Motor neuron (in vitro differentiated cells): ENCODE measurements at regions not wholly inside any gene's neighbourhood (a gene's known extent, or its start where the extent isn't known, plus 50 kb on each side); places are given as distances from the start of the nearest gene placed in this dataset.

Source experiments
- ATAC-seq, 8 experiments: fragments of 200-7000 bp; cut with Tn5 transposase; replicated peaks in 6 of 8; 2 replicates each; pipeline ENCODE4 v1.8.0; 2021; ENCODE audit warnings: mild to moderate bottlenecking in 8 of 8, moderate library complexity in 8 of 8
- H3K27ac ChIP-seq, 2 donors: fragments of 250-450 bp; sonication (Bioruptor Pico); 2 replicates each; pipeline ENCODE4 v1.9.0; 2021; ENCODE audit warnings: antibody characterized with exemption in 2 of 2, mild to moderate bottlenecking in 2 of 2, moderate library complexity in 1 of 2
- H3K4me1 ChIP-seq, 2 donors: fragments of 250-450 bp; sonication (Bioruptor Pico); replicated peaks in 1 of 2; 2 replicates each; pipeline ENCODE4 v1.6.1; 2021; ENCODE audit warnings: antibody characterized with exemption in 2 of 2, mild to moderate bottlenecking in 2 of 2, moderate library complexity in 1 of 2
- H3K4me3 ChIP-seq, 5 donors: fragments of 250-450 bp; sonication (Bioruptor Pico); 2 replicates each; pipeline ENCODE4 v1.9.0; 2021; ENCODE audit warnings: antibody characterized with exemption in 5 of 5, mild to moderate bottlenecking in 5 of 5, moderate library complexity in 4 of 5
- WGBS, 10 experiments: fragments of 450-650 bp; shearing (Covaris generic); methylation state at CpG; one replicate each; pipeline ENCODE4 v1.0.0; 2022; 5-methylcytosine and 5-hydroxymethylcytosine counted together
- in situ Hi-C, 9 experiments: fragments of 400-800 bp; cut with MboI; loops; one replicate each; pipeline ENCODE4 v1.15.0; 2021; ENCODE audit warnings: low sequenced_read_pairs in 9 of 9, low pct_unique_long_range_greater_than_20kb in 2 of 9; ENCODE audit not compliant: unreplicated experiment in 9 of 9

DNA sequence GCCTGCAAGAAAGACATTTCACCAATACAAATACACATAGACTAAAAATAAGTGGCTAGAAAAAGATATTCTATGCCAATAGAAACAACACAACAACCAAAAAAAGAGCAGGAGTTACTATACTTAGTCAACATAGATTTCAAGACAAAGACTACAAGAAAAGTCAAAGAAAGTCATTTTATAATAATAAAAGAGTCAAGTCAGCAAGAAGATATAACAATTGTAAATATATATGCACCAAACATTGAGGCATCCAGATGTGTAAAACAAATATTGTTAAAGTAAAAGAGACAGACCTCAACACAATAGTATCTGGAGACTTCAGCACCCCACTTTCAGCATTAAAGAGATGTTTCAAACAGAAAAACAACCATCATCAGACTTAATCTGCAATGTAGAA, 104.6 kb downstream of the AMY1C start:
- Histone ChIP-seq H3K4me1 (no peaks in the 10 kb centered on the region), H3K4me3 (no peak overlapping the region), H3K27ac (no peak overlapping the region)
- no peak for ATAC-seq
- in situ Hi-C loops: no loop called here

DNA sequence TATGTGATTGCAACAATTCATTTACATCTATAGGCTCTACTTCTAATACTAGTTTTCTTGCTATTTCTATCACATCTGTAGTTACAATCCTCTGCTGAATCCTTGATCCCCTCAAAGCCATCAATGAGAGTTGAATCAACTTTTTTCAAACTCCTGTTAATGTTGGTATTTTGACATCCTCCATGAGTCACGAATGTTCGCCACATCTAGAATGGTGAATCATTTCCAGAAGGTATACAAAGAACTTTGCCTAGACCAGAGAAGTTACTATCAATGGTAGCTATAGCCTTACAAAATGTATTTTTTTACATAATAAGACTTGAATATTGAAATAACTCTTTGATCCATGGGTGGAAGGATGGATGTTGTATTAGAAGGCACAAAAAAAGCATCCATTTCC, 110.0 kb downstream of the AMY1C start:
- Histone ChIP-seq H3K27ac (no peak overlapping the region), H3K4me3 (no peak overlapping the region), H3K4me1 (no peaks in the 10 kb centered on the region)
- 0 to 100% (median 65%) methylated on average over 2 of the region's 2 CpGs; no CpG with 5 or more reads in 2 of the 10 experiments for WGBS, 10 experiments
- in situ Hi-C loops: no loop called here
- no peak for ATAC-seq

- no peak for ATAC-seq
- H3K27ac ChIP-seq: no peak overlapping the region
- no peak overlapping the region for H3K4me3 ChIP-seq
- in situ Hi-C loops: no loop called here
- H3K4me1 ChIP-seq: no peaks in the 10 kb centered on the region
- 7 to 100% (median 78%) methylated on average over 1 to 3 of the region's 3 CpGs for WGBS, 10 experiments
Measured at GRCh38 chr1:103898576-103899345, 149.1 kb downstream of the AMY1C start.

DNA sequence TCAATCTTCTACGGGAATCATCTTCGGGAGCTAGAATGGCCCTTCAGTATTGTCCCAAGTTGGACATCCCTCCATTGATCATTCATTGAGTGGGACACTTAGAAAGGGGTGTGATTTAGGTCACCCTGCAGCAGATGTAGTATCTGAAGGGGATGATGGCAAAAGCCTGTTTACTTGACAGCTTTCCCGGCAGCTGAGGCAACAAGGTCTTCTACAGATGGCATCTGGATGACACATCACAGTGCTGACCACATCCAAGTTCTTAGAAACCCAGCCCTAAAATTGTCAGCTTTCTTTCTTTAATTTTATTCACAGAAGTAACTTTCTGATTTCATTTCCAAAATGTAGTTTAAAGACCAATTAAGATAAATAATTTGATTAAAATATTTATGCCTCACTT, 150.3 kb downstream of the AMY1C start:
- Histone ChIP-seq H3K4me1 (no peaks in the 10 kb centered on the region), H3K27ac (no peak overlapping the region), H3K4me3 (no peak overlapping the region)
- WGBS, 10 experiments: 0 to 98% (median 76%) methylated on average over 1 to 3 of the region's 3 CpGs; no CpG with 5 or more reads in 1 of the 10 experiments
- in situ Hi-C loops: no loop called here
- ATAC-seq: no peak

- no peak for ATAC-seq
- no peaks in the 10 kb centered on the region for H3K4me1 ChIP-seq
- no peak overlapping the region for H3K4me3 ChIP-seq
- in situ Hi-C loops: no loop called here
- WGBS, 10 experiments: 0 to 88% (median 73%) methylated on average over 1 to 4 of the region's 4 CpGs; no CpG with 5 or more reads in 1 of the 10 experiments
- no peak overlapping the region for H3K27ac ChIP-seq
Measured at GRCh38 chr1:103901072-103901471, 151.4 kb downstream of the AMY1C start.

DNA sequence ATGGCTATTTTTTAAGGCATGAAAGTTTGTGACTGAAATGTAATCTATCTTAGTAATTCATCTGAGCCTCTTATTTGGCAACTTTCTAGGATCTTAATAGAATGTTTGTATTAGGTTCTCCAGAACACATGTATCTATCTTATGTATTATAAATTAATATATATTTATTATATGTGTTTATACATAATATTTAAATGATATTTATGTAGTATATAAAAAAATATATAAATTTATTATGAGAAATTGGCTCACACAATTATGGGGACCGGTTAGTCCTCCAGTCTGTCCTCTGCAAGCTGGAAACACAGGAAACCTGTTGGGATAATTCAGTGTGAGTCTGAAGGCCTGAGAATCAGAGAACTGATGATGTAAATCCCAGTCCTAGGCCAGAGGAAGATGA, 155.7 kb downstream of the AMY1C start:
- WGBS, 10 experiments: 30 to 100% (median 82%) methylated on average over 1 of the region's 1 CpG; no CpG with 5 or more reads in 1 of the 10 experiments
- in situ Hi-C loops: no loop called here
- ATAC-seq: no peak
- Histone ChIP-seq H3K27ac (no peak overlapping the region), H3K4me3 (no peak overlapping the region), H3K4me1 (no peaks in the 10 kb centered on the region)

GRCh38 chr1:103911450-103911849, 161.8 kb downstream of the AMY1C start:
- 0 to 100% (median 81%) methylated on average over 1 to 2 of the region's 2 CpGs; no CpG with 5 or more reads in 1 of the 10 experiments for WGBS, 10 experiments
- H3K27ac ChIP-seq: no peak overlapping the region
- H3K4me3 ChIP-seq: no peak overlapping the region
- no peak for ATAC-seq
- in situ Hi-C loops: no loop called here
- H3K4me1 ChIP-seq: peaks cover 0 to under 1% of the 10 kb centered on the region in 2 donors

DNA sequence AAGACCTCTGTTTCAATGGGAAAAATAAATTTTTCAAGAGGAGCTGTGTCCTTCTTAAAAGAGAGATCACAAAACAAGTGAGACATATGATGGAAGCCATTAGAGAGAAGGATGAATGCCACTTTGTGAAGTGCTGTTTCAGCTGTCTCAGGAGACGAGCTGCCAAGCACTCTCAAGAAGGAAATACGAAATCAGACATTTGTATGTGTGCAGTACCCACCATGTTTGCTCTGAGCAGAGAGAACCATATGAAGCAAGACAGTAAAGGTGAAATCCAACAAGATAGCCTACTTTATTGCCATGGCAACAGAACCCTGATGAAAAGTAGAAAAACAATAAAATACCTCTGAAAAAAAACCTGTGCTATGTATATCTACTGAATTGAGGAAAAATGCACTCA, 168.1 kb downstream of the AMY1C start:
- Histone ChIP-seq H3K4me3 (no peak overlapping the region), H3K4me1 (peaks cover 5 to 13% of the 10 kb centered on the region in 2 donors), H3K27ac (no peak overlapping the region)
- WGBS, 10 experiments: 0 to 69% (median 26%) methylated on average over 1 to 2 of the region's 2 CpGs
- peak in 5 of 8 experiments; percentile 31 to 82 (median 71) for ATAC-seq
- in situ Hi-C loops: no loop called here

GRCh38 chr1:103931891-103932290, 182.2 kb downstream of the AMY1C start:
- no peak for ATAC-seq
- H3K4me1 ChIP-seq: no peaks in the 10 kb centered on the region
- no peak overlapping the region for H3K27ac ChIP-seq
- H3K4me3 ChIP-seq: no peak overlapping the region
- in situ Hi-C loops: loop anchor here in 1 of 9 experiments (25.0 kb wide), 1 partner anchor 205 kb away; no protein-coding TSS in a partner anchor
- WGBS, 10 experiments: 0 to 100% (median 74%) methylated on average over 1 of the region's 1 CpG; no CpG with 5 or more reads in 4 of the 10 experiments

DNA sequence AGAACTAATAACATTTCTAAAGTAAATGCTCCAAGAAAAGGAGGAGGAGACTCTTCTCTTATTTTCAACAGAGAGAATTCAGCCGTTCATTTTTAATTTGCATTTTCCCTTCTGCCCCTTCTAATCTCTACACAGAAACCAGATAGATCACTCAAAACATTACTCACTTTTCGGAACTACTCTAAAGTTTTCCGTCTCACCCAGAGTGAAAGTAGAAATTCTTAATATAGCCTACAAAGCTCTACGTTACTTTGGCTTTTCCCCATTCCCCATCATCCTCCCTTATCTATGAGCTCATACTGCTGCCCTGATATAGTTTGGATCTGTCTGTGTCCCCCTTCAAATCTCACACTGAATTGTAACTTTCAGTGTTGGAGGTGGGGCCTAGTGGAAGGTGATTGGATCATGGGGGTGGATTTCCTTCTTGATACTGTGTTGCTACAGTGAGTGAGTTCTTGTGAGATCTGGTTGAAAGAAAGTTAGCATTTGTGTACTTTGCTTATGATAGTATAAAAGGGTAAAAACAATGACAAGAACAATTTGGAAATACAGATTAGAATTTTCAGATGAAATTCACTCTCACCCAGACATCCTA, 188.2 kb downstream of the AMY1C start:
- in situ Hi-C loops: loop anchor here in 1 of 9 experiments (25.0 kb wide), 1 partner anchor 199 kb away; no protein-coding TSS in a partner anchor
- Histone ChIP-seq H3K4me1 (peaks cover 0 to 2% of the 10 kb centered on the region in 2 donors), H3K27ac (no peak overlapping the region), H3K4me3 (no peak overlapping the region)
- WGBS, 10 experiments: 0 to 100% (median 89%) methylated on average over 1 to 4 of the region's 4 CpGs; no CpG with 5 or more reads in 1 of the 10 experiments
- no peak for ATAC-seq

- Histone ChIP-seq H3K27ac (no peak overlapping the region), H3K4me3 (no peak overlapping the region), H3K4me1 (peaks cover 0 to 6% of the 10 kb centered on the region in 2 donors)
- in situ Hi-C loops: loop anchor here in 1 of 9 experiments (25.0 kb wide), 1 partner anchor 196 kb away; no protein-coding TSS in a partner anchor
- no peak for ATAC-seq
- WGBS, 10 experiments: 20 to 90% (median 56%) methylated on average over 2 to 3 of the region's 3 CpGs
Measured at GRCh38 chr1:103941086-103941485, 191.4 kb downstream of the AMY1C start.

- H3K27ac ChIP-seq: no peak overlapping the region
- H3K4me1 ChIP-seq: peaks cover 0 to 6% of the 10 kb centered on the region in 2 donors
- WGBS, 10 experiments: 0 to 100% (median 78%) methylated on average over 1 of the region's 1 CpG; no CpG with 5 or more reads in 5 of the 10 experiments
- no peak overlapping the region for H3K4me3 ChIP-seq
- in situ Hi-C loops: loop anchor here in 1 of 9 experiments (25.0 kb wide), 1 partner anchor 195 kb away; no protein-coding TSS in a partner anchor
- no peak for ATAC-seq
Measured at GRCh38 chr1:103942029-103942428, 192.3 kb downstream of the AMY1C start.

GRCh38 chr1:103945774-103946173, 196.1 kb downstream of the AMY1C start:
- Histone ChIP-seq H3K27ac (no peak overlapping the region), H3K4me1 (peaks cover 0 to 6% of the 10 kb centered on the region in 2 donors), H3K4me3 (no peak overlapping the region)
- in situ Hi-C loops: loop anchor here in 1 of 9 experiments (25.0 kb wide), 1 partner anchor 192 kb away; no protein-coding TSS in a partner anchor
- WGBS, 10 experiments: 8 to 97% (median 72%) methylated on average over 2 to 3 of the region's 3 CpGs; no CpG with 5 or more reads in 1 of the 10 experiments
- no peak for ATAC-seq
